ENCODE measurements at regions not wholly inside any gene's neighbourhood (a gene's known extent, or its start where the extent isn't known, plus 50 kb on each side); places are given as distances from the start of the nearest gene placed in this dataset.

DNA sequence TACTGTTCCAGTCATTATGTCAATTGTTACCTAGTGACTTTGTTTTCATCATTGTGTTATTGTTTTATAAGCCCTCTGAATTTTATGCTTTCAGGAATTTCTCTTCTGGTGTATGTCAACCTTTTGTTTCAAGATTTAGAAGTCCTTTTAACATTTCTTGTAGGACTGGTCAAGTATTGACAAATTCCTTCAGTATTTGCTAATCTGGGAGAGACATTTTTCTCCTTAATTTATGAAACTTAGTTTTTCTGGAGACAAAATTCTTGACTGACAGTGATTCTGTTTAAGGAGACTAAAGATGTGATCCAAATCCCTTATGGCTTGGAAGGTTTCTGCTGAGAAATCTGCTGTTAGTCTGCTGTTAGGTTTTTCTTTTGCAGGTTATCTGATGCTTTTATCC, 84.9 kb upstream of the NT5C1B start:
- peaks cover 69% of the 10 kb centered on the region for H3K36me3 Mint-ChIP-seq (ENCODE audit: low read depth)
- POLR2A ChIA-PET: interaction anchor here (0.7 kb wide), 1 partner anchor 330 kb away, joined by 5 read pairs; no protein-coding TSS in a partner anchor
- no peaks in the 10 kb centered on the region for H3K27me3 ChIP-seq (ENCODE audit: control insufficient read depth in 1 of 2, insufficient read depth in 2 of 2, low read length in 2 of 2)
- intact Hi-C loops (cut with DNase I, micrococcal nuclease): no loop called here
- no peaks in the 10 kb centered on the region for H3K4me1 Mint-ChIP-seq (ENCODE audit: low read depth)
- no peaks in the 10 kb centered on the region for H3K27me3 Mint-ChIP-seq
- ATAC-seq (ENCODE audit: poor library complexity): no peak
- no peak overlapping the region for H3K27ac ChIP-seq (ENCODE audit: low read depth in 1 of 2, low read length in 2 of 2)
- no peak for DNase-seq
- no peaks in the 10 kb centered on the region for H3K36me3 ChIP-seq (ENCODE audit: insufficient read depth, low read length)
- CTCF ChIA-PET: no interaction called here
- H3K9me3 Mint-ChIP-seq: peaks cover 22% of the 10 kb centered on the region
- TF ChIP-seq, protein P1, sequence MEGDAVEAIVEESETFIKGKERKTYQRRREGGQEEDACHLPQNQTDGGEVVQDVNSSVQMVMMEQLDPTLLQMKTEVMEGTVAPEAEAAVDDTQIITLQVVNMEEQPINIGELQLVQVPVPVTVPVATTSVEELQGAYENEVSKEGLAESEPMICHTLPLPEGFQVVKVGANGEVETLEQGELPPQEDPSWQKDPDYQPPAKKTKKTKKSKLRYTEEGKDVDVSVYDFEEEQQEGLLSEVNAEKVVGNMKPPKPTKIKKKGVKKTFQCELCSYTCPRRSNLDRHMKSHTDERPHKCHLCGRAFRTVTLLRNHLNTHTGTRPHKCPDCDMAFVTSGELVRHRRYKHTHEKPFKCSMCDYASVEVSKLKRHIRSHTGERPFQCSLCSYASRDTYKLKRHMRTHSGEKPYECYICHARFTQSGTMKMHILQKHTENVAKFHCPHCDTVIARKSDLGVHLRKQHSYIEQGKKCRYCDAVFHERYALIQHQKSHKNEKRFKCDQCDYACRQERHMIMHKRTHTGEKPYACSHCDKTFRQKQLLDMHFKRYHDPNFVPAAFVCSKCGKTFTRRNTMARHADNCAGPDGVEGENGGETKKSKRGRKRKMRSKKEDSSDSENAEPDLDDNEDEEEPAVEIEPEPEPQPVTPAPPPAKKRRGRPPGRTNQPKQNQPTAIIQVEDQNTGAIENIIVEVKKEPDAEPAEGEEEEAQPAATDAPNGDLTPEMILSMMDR (IDR thresholded peaks at IDR 0.05): no peak
- H3K4me1 ChIP-seq (ENCODE audit: insufficient read depth, low read length): no peaks in the 10 kb centered on the region
- no peak overlapping the region for H3K4me3 Mint-ChIP-seq
- no peak overlapping the region for H3K4me3 ChIP-seq (ENCODE audit: low read length)
- H3K9me3 ChIP-seq (ENCODE audit: control insufficient read depth in 1 of 2, insufficient read depth in 1 of 2, low read length in 2 of 2): peaks cover 8 to 22% of the 10 kb centered on the region in 2 experiments
- no peak overlapping the region for H3K27ac Mint-ChIP-seq

DNA sequence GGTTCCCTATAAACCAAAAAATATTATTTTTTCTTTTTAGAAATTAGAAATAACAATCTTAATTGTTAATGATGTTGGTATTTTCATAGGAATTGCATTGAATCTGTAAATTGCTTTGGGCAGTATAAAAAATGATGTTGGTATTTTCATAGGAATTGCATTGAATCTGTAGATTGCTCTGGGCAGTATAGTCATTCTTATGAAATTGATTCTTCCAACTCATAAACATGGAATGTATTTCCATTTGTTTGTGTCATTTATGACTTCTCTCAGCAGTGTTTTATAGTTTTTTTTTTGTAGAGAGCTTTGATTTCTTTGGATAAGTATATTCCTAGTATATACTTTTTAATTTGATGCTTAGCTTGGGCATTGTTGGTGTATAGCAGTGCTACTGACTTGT, 82.0 kb upstream of the NT5C1B start:
- Histone ChIP-seq H3K9me3 (ENCODE audit: control insufficient read depth in 1 of 2, insufficient read depth in 1 of 2, low read length in 2 of 2) (peaks cover 8 to 22% of the 10 kb centered on the region in 2 experiments), H3K36me3 (ENCODE audit: insufficient read depth, low read length) (no peaks in the 10 kb centered on the region), H3K27ac (ENCODE audit: low read depth in 1 of 2, low read length in 2 of 2) (no peak overlapping the region), H3K27me3 (ENCODE audit: control insufficient read depth in 1 of 2, insufficient read depth in 2 of 2, low read length in 2 of 2) (no peaks in the 10 kb centered on the region), H3K4me3 (ENCODE audit: low read length) (no peak overlapping the region), H3K4me1 (ENCODE audit: insufficient read depth, low read length) (no peaks in the 10 kb centered on the region)
- H3K27me3 Mint-ChIP-seq: no peaks in the 10 kb centered on the region
- ChIA-PET POLR2A (no interaction called here), CTCF (no interaction called here)
- peaks cover 27% of the 10 kb centered on the region for H3K9me3 Mint-ChIP-seq
- TF ChIP-seq, protein P1 (IDR thresholded peaks at IDR 0.05): no peak
- H3K36me3 Mint-ChIP-seq (ENCODE audit: low read depth): peaks cover 90% of the 10 kb centered on the region
- no peak for DNase-seq
- intact Hi-C loops (cut with DNase I, micrococcal nuclease): no loop called here
- H3K4me3 Mint-ChIP-seq: no peak overlapping the region
- H3K27ac Mint-ChIP-seq: no peak overlapping the region
- no peaks in the 10 kb centered on the region for H3K4me1 Mint-ChIP-seq (ENCODE audit: low read depth)
- ATAC-seq (ENCODE audit: poor library complexity): no peak

DNA sequence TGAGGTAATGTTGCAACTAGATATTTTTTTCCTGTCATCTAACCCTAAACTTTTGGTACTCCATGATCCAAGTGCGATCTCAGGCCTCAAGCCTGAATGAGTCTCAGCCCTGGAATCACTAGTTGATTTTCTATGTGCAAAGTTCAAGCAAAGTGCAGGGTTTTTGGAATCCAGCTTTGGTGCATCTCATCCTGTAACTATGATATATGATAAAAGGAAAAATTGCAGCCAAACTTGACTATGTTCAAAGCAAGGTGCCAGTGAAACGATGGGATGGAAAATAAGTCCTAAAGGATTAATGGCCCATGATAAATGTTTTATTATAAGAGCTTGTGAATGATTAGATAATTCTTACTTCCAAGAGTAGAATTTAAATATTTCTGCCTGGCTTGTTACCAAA, 78.9 kb upstream of the NT5C1B start:
- no peak overlapping the region for H3K4me3 Mint-ChIP-seq

More for the DNA sequence above, 78.9 kb upstream of the NT5C1B start:
- peaks cover 77% of the 10 kb centered on the region for H3K36me3 Mint-ChIP-seq (ENCODE audit: low read depth)
- ATAC-seq (ENCODE audit: poor library complexity) (no peak), DNase-seq (no peak)
- ChIA-PET CTCF (no interaction called here), POLR2A (no interaction called here)
- no peak overlapping the region for H3K27ac Mint-ChIP-seq
- TF ChIP-seq, protein P1 (IDR thresholded peaks at IDR 0.05): no peak
- no peaks in the 10 kb centered on the region for H3K27me3 Mint-ChIP-seq
- intact Hi-C loops (cut with DNase I, micrococcal nuclease): no loop called here
- no peak overlapping the region for H3K4me3 ChIP-seq (ENCODE audit: low read length)
- peaks cover 4% of the 10 kb centered on the region in 2 experiments for H3K9me3 ChIP-seq (ENCODE audit: control insufficient read depth in 1 of 2, insufficient read depth in 1 of 2, low read length in 2 of 2)
- H3K4me1 ChIP-seq (ENCODE audit: insufficient read depth, low read length): no peaks in the 10 kb centered on the region
- no peaks in the 10 kb centered on the region for H3K27me3 ChIP-seq (ENCODE audit: control insufficient read depth in 1 of 2, insufficient read depth in 2 of 2, low read length in 2 of 2)
- peaks cover 21% of the 10 kb centered on the region for H3K9me3 Mint-ChIP-seq
- H3K36me3 ChIP-seq (ENCODE audit: insufficient read depth, low read length): no peaks in the 10 kb centered on the region
- H3K4me1 Mint-ChIP-seq (ENCODE audit: low read depth): no peaks in the 10 kb centered on the region
- no peak overlapping the region for H3K27ac ChIP-seq (ENCODE audit: low read depth in 1 of 2, low read length in 2 of 2)
